ENCODE measurements at regions not wholly inside any gene's neighbourhood (a gene's known extent, or its start where the extent isn't known, plus 50 kb on each side); places are given as distances from the start of the nearest gene placed in this dataset.

GRCh38 chr6:14966906-14967711 is 278.8 kb upstream of the JARID2 start:
- TF ChIP-seq CTCF (conservative IDR thresholded peaks at IDR 0.05; ENCODE audit: low read depth in 2 of 2) (no peak), JUNB (IDR thresholded peaks at IDR 0.05; ENCODE audit: unreplicated experiment) (no peak), POLR2AphosphoS5 (IDR thresholded peaks at IDR 0.05; ENCODE audit: low read depth) (no peak), EZH2 (IDR thresholded peaks at IDR 0.05; ENCODE audit: low read depth, unreplicated experiment) (no peak)
- TF ChIP-seq, protein P1, sequence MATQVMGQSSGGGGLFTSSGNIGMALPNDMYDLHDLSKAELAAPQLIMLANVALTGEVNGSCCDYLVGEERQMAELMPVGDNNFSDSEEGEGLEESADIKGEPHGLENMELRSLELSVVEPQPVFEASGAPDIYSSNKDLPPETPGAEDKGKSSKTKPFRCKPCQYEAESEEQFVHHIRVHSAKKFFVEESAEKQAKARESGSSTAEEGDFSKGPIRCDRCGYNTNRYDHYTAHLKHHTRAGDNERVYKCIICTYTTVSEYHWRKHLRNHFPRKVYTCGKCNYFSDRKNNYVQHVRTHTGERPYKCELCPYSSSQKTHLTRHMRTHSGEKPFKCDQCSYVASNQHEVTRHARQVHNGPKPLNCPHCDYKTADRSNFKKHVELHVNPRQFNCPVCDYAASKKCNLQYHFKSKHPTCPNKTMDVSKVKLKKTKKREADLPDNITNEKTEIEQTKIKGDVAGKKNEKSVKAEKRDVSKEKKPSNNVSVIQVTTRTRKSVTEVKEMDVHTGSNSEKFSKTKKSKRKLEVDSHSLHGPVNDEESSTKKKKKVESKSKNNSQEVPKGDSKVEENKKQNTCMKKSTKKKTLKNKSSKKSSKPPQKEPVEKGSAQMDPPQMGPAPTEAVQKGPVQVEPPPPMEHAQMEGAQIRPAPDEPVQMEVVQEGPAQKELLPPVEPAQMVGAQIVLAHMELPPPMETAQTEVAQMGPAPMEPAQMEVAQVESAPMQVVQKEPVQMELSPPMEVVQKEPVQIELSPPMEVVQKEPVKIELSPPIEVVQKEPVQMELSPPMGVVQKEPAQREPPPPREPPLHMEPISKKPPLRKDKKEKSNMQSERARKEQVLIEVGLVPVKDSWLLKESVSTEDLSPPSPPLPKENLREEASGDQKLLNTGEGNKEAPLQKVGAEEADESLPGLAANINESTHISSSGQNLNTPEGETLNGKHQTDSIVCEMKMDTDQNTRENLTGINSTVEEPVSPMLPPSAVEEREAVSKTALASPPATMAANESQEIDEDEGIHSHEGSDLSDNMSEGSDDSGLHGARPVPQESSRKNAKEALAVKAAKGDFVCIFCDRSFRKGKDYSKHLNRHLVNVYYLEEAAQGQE (IDR thresholded peaks at IDR 0.05; ENCODE audit: unreplicated experiment): no peak
